Cardiac muscle cell (in vitro differentiated cells and primary cell): ENCODE measurements at regions not wholly inside any gene's neighbourhood (a gene's known extent, or its start where the extent isn't known, plus 50 kb on each side); places are given as distances from the start of the nearest gene placed in this dataset.

Experiments
- DNase-seq, 2 donors: peaks; one replicate each; pipeline versions ENCODE4 v3.0.0 to v3.0.0-alpha.2; 2010 to 2017; ENCODE audit warnings: low read depth in 1 of 2, low spot score in 1 of 2
- H3K27ac ChIP-seq: fragments of 200-600 bp; sonication (generic); 2 replicates; pipeline ENCODE4 v1.5.1; 2016
- H3K27me3 ChIP-seq: fragments of 200-600 bp; sonication (generic); 2 replicates; pipeline ENCODE4 v1.6.0; 2016; ENCODE audit warnings: control low read depth
- H3K36me3 ChIP-seq: fragments of 200-600 bp; sonication (generic); 2 replicates; pipeline ENCODE4 v1.5.1; 2016; ENCODE audit warnings: control low read depth
- H3K4me1 ChIP-seq: fragments of 200-600 bp; sonication (generic); 2 replicates; pipeline ENCODE4 v1.8.1; 2017; ENCODE audit warnings: low read depth, mild to moderate bottlenecking, mixed run types
- H3K4me3 ChIP-seq: fragments of 200-600 bp; sonication (generic); 2 replicates; pipeline ENCODE4 v1.5.1; 2016; ENCODE audit warnings: mild to moderate bottlenecking
- H3K9me3 ChIP-seq: fragments of 200-600 bp; sonication (generic); 2 replicates; pipeline ENCODE4 v1.5.1; 2017; ENCODE audit warnings: low read depth, mild to moderate bottlenecking, control low read depth
- TF ChIP-seq, protein P1 (sequence below): IDR thresholded peaks from 2 replicates; pipeline ENCODE4 v1.5.1; 2012; ENCODE audit warnings: low read depth, mild to moderate bottlenecking, low read length

DNA sequence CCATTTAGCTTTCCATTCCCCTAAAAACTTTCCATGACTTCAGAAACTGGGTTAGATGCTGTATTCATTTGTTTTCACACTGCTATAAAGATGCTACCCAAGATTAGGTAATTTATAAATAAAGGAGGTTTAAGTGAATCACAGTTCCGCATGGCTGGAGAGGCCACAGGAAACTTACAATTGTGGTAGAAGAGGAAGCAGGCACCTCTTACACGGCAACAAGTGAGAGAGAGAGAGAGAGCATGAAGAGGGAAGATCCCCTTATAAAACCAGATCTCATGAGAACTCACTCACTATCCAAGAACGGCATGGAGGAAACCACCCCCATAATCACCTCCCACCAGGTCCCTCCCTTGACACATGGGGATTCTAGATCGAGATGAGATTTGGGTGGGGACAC lies 336.8 kb downstream of the TFEC start:
- Histone ChIP-seq H3K4me1 (no peaks in the 10 kb centered on the region), H3K4me3 (no peak overlapping the region), H3K27ac (no peak overlapping the region), H3K36me3 (no peaks in the 10 kb centered on the region), H3K27me3 (no peaks in the 10 kb centered on the region), H3K9me3 (no peaks in the 10 kb centered on the region)
- TF ChIP-seq, protein P1, sequence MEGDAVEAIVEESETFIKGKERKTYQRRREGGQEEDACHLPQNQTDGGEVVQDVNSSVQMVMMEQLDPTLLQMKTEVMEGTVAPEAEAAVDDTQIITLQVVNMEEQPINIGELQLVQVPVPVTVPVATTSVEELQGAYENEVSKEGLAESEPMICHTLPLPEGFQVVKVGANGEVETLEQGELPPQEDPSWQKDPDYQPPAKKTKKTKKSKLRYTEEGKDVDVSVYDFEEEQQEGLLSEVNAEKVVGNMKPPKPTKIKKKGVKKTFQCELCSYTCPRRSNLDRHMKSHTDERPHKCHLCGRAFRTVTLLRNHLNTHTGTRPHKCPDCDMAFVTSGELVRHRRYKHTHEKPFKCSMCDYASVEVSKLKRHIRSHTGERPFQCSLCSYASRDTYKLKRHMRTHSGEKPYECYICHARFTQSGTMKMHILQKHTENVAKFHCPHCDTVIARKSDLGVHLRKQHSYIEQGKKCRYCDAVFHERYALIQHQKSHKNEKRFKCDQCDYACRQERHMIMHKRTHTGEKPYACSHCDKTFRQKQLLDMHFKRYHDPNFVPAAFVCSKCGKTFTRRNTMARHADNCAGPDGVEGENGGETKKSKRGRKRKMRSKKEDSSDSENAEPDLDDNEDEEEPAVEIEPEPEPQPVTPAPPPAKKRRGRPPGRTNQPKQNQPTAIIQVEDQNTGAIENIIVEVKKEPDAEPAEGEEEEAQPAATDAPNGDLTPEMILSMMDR, result no peak
- no peak for DNase-seq

DNA sequence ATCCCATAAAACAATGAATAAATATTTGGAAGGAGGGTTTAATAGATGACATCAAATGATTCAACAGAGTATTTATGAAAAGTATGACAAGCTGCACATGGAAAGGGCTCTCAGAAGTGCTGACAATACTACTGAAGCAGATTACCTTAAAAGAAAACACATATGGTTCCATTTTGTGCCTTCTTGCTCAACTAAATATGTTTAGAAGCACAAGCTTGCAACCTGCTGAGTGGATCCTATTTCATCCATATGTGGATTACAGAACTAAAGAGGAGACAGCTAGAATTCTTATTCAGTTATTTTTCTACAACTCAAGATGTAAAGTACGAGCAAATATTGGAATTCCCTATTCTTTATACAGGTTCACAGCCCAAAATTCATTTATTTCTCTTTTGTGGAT lies 340.6 kb downstream of the TFEC start:
- Histone ChIP-seq H3K4me3 (no peak overlapping the region), H3K36me3 (no peaks in the 10 kb centered on the region), H3K27ac (no peak overlapping the region), H3K4me1 (no peaks in the 10 kb centered on the region), H3K9me3 (no peaks in the 10 kb centered on the region), H3K27me3 (no peaks in the 10 kb centered on the region)
- TF ChIP-seq, protein P1, result no peak
- no peak for DNase-seq

DNA sequence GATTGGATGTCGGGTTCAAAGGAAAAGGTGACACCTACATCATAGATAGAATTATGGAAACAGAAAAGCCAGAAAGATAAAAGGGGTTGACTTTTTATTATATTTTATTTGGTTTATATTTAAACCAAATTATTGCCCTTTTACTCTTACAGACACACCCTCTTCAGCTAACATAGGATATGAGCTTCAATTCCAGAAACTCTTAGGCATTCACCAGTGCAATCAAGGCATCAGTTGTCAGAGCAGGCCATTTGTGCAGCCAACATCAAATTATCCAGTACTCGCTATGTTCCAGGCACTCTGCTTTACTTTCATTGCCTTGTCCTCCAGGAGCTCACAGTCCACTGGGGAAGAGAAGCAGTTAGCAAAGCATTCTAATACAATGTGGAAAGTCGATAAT lies 347.5 kb downstream of the TFEC start:
- no peaks in the 10 kb centered on the region for H3K27me3 ChIP-seq
- no peak for DNase-seq
- no peak overlapping the region for H3K27ac ChIP-seq
- H3K9me3 ChIP-seq, result no peaks in the 10 kb centered on the region
- no peak overlapping the region for H3K4me3 ChIP-seq
- H3K36me3 ChIP-seq, result no peaks in the 10 kb centered on the region
- no peaks in the 10 kb centered on the region for H3K4me1 ChIP-seq
- TF ChIP-seq, protein P1, result no peak

DNA sequence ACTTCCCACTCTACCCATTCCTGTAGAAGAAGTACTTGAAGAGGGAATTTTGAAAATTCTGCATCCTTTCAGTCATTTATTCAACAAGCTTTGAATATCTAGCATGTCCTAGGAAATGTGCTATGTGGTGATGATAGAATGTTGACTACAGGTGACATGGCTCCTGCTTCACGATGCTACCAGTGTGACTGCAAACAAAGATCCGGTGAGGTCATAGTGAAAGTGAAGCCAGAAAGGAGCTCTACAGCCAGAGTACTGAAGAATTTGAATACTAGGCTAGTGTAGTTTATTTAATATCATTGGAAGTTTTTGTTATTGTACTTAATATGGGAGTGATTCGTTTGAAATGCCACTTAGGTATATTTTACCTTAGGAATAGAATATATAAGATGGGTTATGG lies 348.1 kb downstream of the TFEC start:
- TF ChIP-seq, protein P1, result no peak
- no peaks in the 10 kb centered on the region for H3K9me3 ChIP-seq

DNA sequence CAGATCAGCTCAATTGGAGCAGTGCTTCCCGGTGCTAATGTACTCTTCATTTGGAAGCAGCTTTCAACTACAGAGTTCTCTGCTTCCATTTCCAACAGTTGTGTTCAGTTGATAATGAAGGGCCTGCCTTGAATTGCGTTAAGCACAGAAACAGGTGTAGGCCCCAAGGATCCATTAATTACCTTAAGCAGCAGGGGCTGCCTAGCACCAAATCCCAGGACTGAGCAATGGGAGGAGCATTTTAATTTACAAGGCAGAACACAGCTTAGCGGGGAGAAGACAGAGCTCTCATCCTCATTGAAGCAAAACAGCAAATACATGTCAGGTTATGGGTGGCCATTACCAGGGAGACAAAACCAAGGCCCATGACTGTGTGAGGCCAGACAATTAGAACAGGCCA lies 349.6 kb downstream of the TFEC start:
- Histone ChIP-seq H3K4me3 (no peak overlapping the region), H3K27me3 (no peaks in the 10 kb centered on the region), H3K27ac (no peak overlapping the region), H3K36me3 (no peaks in the 10 kb centered on the region), H3K9me3 (no peaks in the 10 kb centered on the region), H3K4me1 (no peaks in the 10 kb centered on the region)
- DNase-seq, result no peak
- TF ChIP-seq, protein P1, result no peak

More for the DNA sequence above, 348.1 kb downstream of the TFEC start:
- H3K4me1 ChIP-seq, result no peaks in the 10 kb centered on the region
- no peak overlapping the region for H3K4me3 ChIP-seq
- H3K27ac ChIP-seq, result no peak overlapping the region
- H3K36me3 ChIP-seq, result no peaks in the 10 kb centered on the region
- no peak for DNase-seq
- no peaks in the 10 kb centered on the region for H3K27me3 ChIP-seq

DNA sequence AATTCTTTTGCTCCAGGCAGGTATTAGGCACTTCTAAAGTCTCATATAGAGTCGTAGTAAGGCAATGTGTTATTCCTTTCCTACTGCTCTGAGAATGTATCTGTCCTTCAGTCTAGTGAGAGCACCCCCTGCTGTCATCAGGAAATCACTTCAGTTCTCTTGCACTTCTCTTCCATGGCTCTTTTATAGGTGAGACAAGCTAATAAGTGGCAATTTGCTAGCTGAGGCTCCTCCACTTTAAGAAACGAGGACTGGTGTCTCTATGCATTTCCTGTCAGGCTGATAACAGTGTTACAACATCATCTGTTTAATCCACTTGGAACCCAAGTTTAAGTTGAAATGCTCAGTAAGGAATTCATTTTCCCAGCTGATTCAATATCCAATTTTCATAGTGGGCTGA lies 350.6 kb downstream of the TFEC start:
- no peaks in the 10 kb centered on the region for H3K4me1 ChIP-seq
- no peaks in the 10 kb centered on the region for H3K9me3 ChIP-seq
- no peak overlapping the region for H3K4me3 ChIP-seq
- no peak overlapping the region for H3K27ac ChIP-seq
- TF ChIP-seq, protein P1, result peak; percentile 66
- no peaks in the 10 kb centered on the region for H3K36me3 ChIP-seq
- DNase-seq, result peak; percentile 63 to 73
- H3K27me3 ChIP-seq, result no peaks in the 10 kb centered on the region
